Keratinocyte (primary cell): ENCODE measurements at regions not wholly inside any gene's neighbourhood (a gene's known extent, or its start where the extent isn't known, plus 50 kb on each side); places are given as distances from the start of the nearest gene placed in this dataset.

Experiments used
- DNase-seq: peaks from one replicate; pipeline ENCODE4 v3.0.0-alpha.2; 2011; ENCODE audit warnings: low read depth, missing footprints, low spot score
- FAIRE-seq: peaks from 2 replicates; lab custom pipeline; 2011; peaks lifted over from hg19 to GRCh38; lab: Jason Lieb, UNC
- H2AFZ ChIP-seq: 2 replicates; pipeline ENCODE4 v1.6.0; 2012; ENCODE audit warnings: low read length, control low read depth, inconsistent platforms; ENCODE audit not compliant: control insufficient read depth
- H3K27ac ChIP-seq: 2 replicates; pipeline ENCODE4 v1.5.1; 2011; ENCODE audit warnings: low read length; ENCODE audit not compliant: control insufficient read depth, insufficient read depth
- H3K27me3 ChIP-seq: 3 replicates; pipeline ENCODE4 v1.6.0; 2011; ENCODE audit warnings: low read length; ENCODE audit not compliant: control insufficient read depth, insufficient read depth; ENCODE audit errors: extremely low read depth
- H3K36me3 ChIP-seq, 2 experiments: 2 replicates in 1 of 2; 3 replicates in 1 of 2; pipeline ENCODE4 v1.5.1; 2011; ENCODE audit warnings: low read length in 2 of 2, mild to moderate bottlenecking in 1 of 2; ENCODE audit not compliant: control insufficient read depth in 2 of 2, insufficient read depth in 2 of 2; ENCODE audit errors: extremely low read depth in 1 of 2
- H3K4me1 ChIP-seq: 3 replicates; pipeline ENCODE4 v1.5.1; 2011; ENCODE audit warnings: low read length; ENCODE audit not compliant: control insufficient read depth, insufficient read depth; ENCODE audit errors: extremely low read depth
- H3K4me2 ChIP-seq: 3 replicates; pipeline ENCODE4 v1.6.0; 2011; ENCODE audit warnings: low read depth, low read length; ENCODE audit not compliant: control insufficient read depth, insufficient read depth; ENCODE audit errors: extremely low read depth
- H3K4me3 ChIP-seq, 3 experiments: fragments of 200-600 bp in 1 of 3; sonication (generic) in 1 of 3; 2 replicates in 2 of 3; 3 replicates in 1 of 3; pipeline ENCODE4 v1.5.1; 2011 to 2016; ENCODE audit warnings: low read length in 3 of 3, mild to moderate bottlenecking in 3 of 3, control low read depth in 2 of 3, inconsistent platforms in 1 of 3, low read depth in 1 of 3, mixed read lengths in 1 of 3, mixed run types in 1 of 3, moderate library complexity in 1 of 3; ENCODE audit not compliant: control insufficient read depth in 2 of 3, insufficient read depth in 2 of 3; ENCODE audit errors: extremely low read depth in 1 of 3
- H3K79me2 ChIP-seq: 2 replicates; pipeline ENCODE4 v1.6.0; 2012; ENCODE audit warnings: low read length; ENCODE audit not compliant: control insufficient read depth, insufficient read depth
- H3K9ac ChIP-seq: 3 replicates; pipeline ENCODE4 v1.6.0; 2011; ENCODE audit warnings: low read length; ENCODE audit not compliant: control insufficient read depth, insufficient read depth; ENCODE audit errors: extremely low read depth
- H3K9me1 ChIP-seq: 3 replicates; pipeline ENCODE4 v1.6.0; 2011; ENCODE audit warnings: low read length; ENCODE audit not compliant: control insufficient read depth, insufficient read depth; ENCODE audit errors: extremely low read depth
- H3K9me3 ChIP-seq: 2 replicates; pipeline ENCODE4 v1.5.1; 2012; ENCODE audit warnings: low read depth, low read length; ENCODE audit not compliant: control insufficient read depth
- H4K20me1 ChIP-seq: 3 replicates; pipeline ENCODE4 v1.6.0; 2011; ENCODE audit warnings: low read length; ENCODE audit not compliant: control insufficient read depth, insufficient read depth; ENCODE audit errors: extremely low read depth
- EZH2 ChIP-seq: IDR thresholded peaks from one replicate; pipeline ENCODE4 v1.6.1; 2012; ENCODE audit warnings: inconsistent platforms, mild to moderate bottlenecking, low read length, moderate library complexity
- dilution Hi-C: fragments of 300-500 bp; cut with MboI; formaldehyde crosslinking; loops from one replicate; pipeline ENCODE4 v1.7.0; 2020; ENCODE audit warnings: low sequenced_read_pairs; ENCODE audit not compliant: extremely low pct_ligation_motif_present
- TF ChIP-seq, protein P1 (sequence below), 3 experiments: IDR thresholded peaks in 1 of 3; conservative IDR thresholded peaks in 1 of 3; optimal IDR thresholded peaks in 1 of 3; 2 replicates in 2 of 3; 3 replicates in 1 of 3; pipeline versions ENCODE3 to v1.5.1; 2011; ENCODE audit warnings: low read length in 3 of 3, mild to moderate bottlenecking in 3 of 3, moderate library complexity in 2 of 3, control low read depth in 1 of 3, inconsistent platforms in 1 of 3; ENCODE audit not compliant: insufficient read depth in 2 of 3; ENCODE audit errors: extremely low read depth in 1 of 3

DNA sequence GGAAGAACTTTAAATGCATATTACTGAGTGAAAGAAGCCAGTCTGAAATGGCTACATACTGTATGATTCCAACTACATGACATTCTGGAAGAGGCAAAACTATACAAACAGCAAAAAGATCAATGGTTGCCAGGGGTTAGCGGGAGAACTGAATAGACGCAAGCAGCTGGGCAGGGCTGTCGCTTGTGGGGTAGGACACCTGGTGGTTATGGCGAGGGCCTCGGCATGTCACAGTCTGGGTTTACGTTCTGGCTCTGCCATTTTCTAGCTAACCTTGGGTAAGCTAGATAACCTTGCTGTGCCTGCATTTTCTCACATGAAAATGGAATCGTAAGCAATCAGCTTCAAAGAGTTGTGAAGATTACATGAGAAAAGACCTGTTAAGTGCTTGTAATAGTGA is 55.2 kb upstream of the SYT13 start:
- Histone ChIP-seq H3K27me3 (no peaks in the 10 kb centered on the region), H3K9ac (no peak overlapping the region), H3K4me2 (no peak overlapping the region), H3K4me1 (peaks cover 5% of the 10 kb centered on the region), H3K27ac (no peak overlapping the region), H3K9me1 (no peaks in the 10 kb centered on the region), H3K79me2 (no peaks in the 10 kb centered on the region), H3K36me3 (no peaks in the 10 kb centered on the region), H3K9me3 (no peaks in the 10 kb centered on the region), H4K20me1 (no peaks in the 10 kb centered on the region), H2AFZ (no peak overlapping the region), H3K4me3 (no peak overlapping the region)
- dilution Hi-C loops = loop anchor here (25.0 kb wide), 1 partner anchor 404 kb away; no protein-coding TSS in a partner anchor
- no peak for FAIRE-seq
- TF ChIP-seq, protein P1, sequence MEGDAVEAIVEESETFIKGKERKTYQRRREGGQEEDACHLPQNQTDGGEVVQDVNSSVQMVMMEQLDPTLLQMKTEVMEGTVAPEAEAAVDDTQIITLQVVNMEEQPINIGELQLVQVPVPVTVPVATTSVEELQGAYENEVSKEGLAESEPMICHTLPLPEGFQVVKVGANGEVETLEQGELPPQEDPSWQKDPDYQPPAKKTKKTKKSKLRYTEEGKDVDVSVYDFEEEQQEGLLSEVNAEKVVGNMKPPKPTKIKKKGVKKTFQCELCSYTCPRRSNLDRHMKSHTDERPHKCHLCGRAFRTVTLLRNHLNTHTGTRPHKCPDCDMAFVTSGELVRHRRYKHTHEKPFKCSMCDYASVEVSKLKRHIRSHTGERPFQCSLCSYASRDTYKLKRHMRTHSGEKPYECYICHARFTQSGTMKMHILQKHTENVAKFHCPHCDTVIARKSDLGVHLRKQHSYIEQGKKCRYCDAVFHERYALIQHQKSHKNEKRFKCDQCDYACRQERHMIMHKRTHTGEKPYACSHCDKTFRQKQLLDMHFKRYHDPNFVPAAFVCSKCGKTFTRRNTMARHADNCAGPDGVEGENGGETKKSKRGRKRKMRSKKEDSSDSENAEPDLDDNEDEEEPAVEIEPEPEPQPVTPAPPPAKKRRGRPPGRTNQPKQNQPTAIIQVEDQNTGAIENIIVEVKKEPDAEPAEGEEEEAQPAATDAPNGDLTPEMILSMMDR (optimal IDR thresholded peaks at IDR 0.05 in 1 of 3, IDR thresholded peaks at IDR 0.05 in 1 of 3, conservative IDR thresholded peaks at IDR 0.05 in 1 of 3; ENCODE audit: extremely low read depth in 1 of 3, insufficient read depth in 2 of 3, low read length in 3 of 3) = no peak
- TF ChIP-seq EZH2 = no peak
- DNase-seq = no peak

DNA sequence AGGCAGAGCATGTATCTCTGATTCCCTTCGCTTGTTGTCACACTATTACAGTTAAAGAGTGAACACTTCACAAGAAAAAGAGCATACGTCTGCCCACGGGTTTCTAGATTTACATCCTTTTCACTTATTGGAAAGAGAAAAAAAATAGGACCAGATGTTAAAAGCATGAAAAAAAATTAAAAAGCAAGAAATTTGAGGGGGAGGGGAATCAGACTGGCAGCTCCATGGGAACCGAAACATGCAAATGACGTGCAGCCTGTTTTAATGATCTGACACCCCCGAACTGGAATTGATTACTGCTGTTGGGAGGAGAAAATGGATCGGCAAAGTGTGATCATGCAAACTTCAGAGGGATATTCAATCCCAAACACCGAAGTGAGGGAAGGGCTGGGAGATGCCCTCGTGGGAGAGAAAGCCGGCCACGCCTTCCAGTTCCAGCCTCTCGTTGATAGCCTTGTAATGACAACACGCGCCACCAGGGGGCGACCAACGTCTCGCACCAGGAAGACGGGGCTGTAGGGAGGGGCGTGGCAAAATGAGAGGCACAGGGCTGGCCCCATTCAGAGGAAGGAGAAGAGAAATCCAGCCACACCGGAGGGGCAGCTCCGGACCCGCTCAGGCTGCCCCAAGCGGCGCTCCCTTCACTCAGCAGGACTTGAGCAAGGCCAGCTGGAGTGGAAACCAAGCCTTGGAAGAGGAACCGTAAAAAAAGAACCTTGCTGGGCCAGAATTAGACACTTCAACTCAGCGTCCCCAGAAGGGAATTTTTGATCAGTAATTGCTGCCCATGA is 53.8 kb upstream of the SYT13 start:
- no peaks in the 10 kb centered on the region for H3K79me2 ChIP-seq
- TF ChIP-seq, protein P1 (optimal IDR thresholded peaks at IDR 0.05 in 1 of 3, IDR thresholded peaks at IDR 0.05 in 1 of 3, conservative IDR thresholded peaks at IDR 0.05 in 1 of 3; ENCODE audit: extremely low read depth in 1 of 3, insufficient read depth in 2 of 3, low read length in 3 of 3) = peak; percentile 86 to 91 (median 89)
- TF ChIP-seq EZH2 = no peak
- H3K9me1 ChIP-seq = no peaks in the 10 kb centered on the region
- H3K4me2 ChIP-seq = peak overlapping the region; percentile 54
- no peaks in the 10 kb centered on the region for H4K20me1 ChIP-seq
- no peak overlapping the region for H3K27ac ChIP-seq
- no peaks in the 10 kb centered on the region for H3K27me3 ChIP-seq
- H3K4me1 ChIP-seq = peaks cover 5% of the 10 kb centered on the region
- H3K9ac ChIP-seq = no peak overlapping the region
- DNase-seq (peak; percentile 77), FAIRE-seq (peak; percentile 44)
- H3K4me3 ChIP-seq = no peak overlapping the region
- H2AFZ ChIP-seq = peak overlapping the region; percentile 10
- dilution Hi-C loops = loop anchor here (25.0 kb wide), 1 partner anchor 403 kb away; no protein-coding TSS in a partner anchor
- no peaks in the 10 kb centered on the region for H3K36me3 ChIP-seq
- H3K9me3 ChIP-seq = no peaks in the 10 kb centered on the region
